ENCODE measurements at regions not wholly inside any gene's neighbourhood (a gene's known extent, or its start where the extent isn't known, plus 50 kb on each side); places are given as distances from the start of the nearest gene placed in this dataset.

DNA sequence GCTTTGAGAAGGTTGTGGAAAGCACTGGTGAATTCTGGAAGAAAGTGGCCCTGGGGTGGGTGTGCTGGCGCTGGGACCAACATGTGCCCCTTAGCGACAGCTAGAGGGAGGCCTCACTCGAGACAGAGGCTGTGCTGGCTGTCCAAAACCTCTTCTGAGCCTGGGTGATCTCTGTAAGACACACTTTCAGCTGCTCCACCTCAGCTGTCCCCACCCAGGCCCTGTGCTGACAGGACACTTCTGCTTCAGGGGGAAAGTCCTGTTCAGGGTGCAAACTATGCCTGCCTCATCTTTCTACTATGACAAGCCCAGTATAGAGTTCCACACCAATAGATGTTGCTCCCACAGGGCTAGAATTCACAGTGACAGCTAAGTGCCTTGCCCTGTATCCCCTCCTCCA lies 426.4 kb downstream of the MED10 start:
- no peak for TF ChIP-seq CTCF (IDR thresholded peaks at IDR 0.05)
- TF ChIP-seq POLR2A (IDR thresholded peaks at IDR 0.05): no peak
